ENCODE measurements at regions not wholly inside any gene's neighbourhood (a gene's known extent, or its start where the extent isn't known, plus 50 kb on each side); places are given as distances from the start of the nearest gene placed in this dataset.

- peak; percentile 9 for DNase-seq (ENCODE audit: low read depth, low spot score)
These were observed 154.0 kb downstream of the PRL start for GRCh38 chr6:22142856-22143255.

More at GRCh38 chr6:22142856-22143255, 154.0 kb downstream of the PRL start:
- POLR2A ChIA-PET: interaction anchor here (1.9 kb wide), 1 partner anchor 549 kb away, joined by 7 read pairs; the partner anchor contains the start of gene SOX4
- H3K4me2 ChIP-seq (ENCODE audit: insufficient read depth, low read length): no peak overlapping the region
- no peak overlapping the region for H2AFZ ChIP-seq (ENCODE audit: low read depth, low read length)
- no peak for FAIRE-seq
- no peak overlapping the region for H3K9ac ChIP-seq (replicated peaks; ENCODE audit: extremely low read depth, insufficient read depth, low read length)
- no peaks in the 10 kb centered on the region for H3K27me3 ChIP-seq (ENCODE audit: control insufficient read depth in 2 of 2, insufficient read depth in 2 of 2, low read length in 2 of 2)
- intact Hi-C loops (cut with micrococcal nuclease): loop anchor here (5.0 to 10.0 kb wide), 3 partner anchors 196 to 1266 kb away; no protein-coding TSS in a partner anchor
- TF ChIP-seq CTCF (IDR thresholded peaks at IDR 0.05; ENCODE audit: extremely low read depth in 1 of 2, insufficient read depth in 1 of 2, low read depth in 1 of 2, low read length in 2 of 2) (no peak), EZH2 (IDR thresholded peaks at IDR 0.05; ENCODE audit: borderline replicate concordance, low read depth, low read length, severe bottlenecking) (no peak), JUN (IDR thresholded peaks at IDR 0.05; ENCODE audit: borderline replicate concordance, insufficient read depth, insufficient read length, low read depth) (no peak), FOS (IDR thresholded peaks at IDR 0.05; ENCODE audit: borderline replicate concordance, insufficient read depth, low read length) (no peak), MYC (IDR thresholded peaks at IDR 0.05; ENCODE audit: low read depth, low read length) (no peak), POLR2A (IDR thresholded peaks at IDR 0.05; ENCODE audit: low read depth, low read length) (no peak), MAX (IDR thresholded peaks at IDR 0.05; ENCODE audit: insufficient read depth, insufficient read length) (no peak), GATA2 (IDR thresholded peaks at IDR 0.05; ENCODE audit: insufficient read depth, insufficient read length, low read depth, low read length) (no peak), POLR2AphosphoS5 (IDR thresholded peaks at IDR 0.05; ENCODE audit: insufficient read depth, low read depth, low read length) (no peak)
- H3K27ac ChIP-seq (ENCODE audit: insufficient read depth, low read depth, low read length): no peak overlapping the region
- peaks cover 44% of the 10 kb centered on the region for H3K4me1 ChIP-seq (ENCODE audit: control insufficient read depth, extremely low read depth, insufficient read depth, low read length)
- H4K20me1 ChIP-seq (replicated peaks; ENCODE audit: control insufficient read depth, extremely low read depth, insufficient read depth, low read length): no peaks in the 10 kb centered on the region
- no peaks in the 10 kb centered on the region for H3K9me3 ChIP-seq (replicated peaks; ENCODE audit: control insufficient read depth, insufficient read depth, low read length)
- dilution Hi-C loops (cut with MboI; ENCODE audit: extremely low pct_ligation_motif_present, low sequenced_read_pairs): no loop called here
- no peaks in the 10 kb centered on the region for H3K36me3 ChIP-seq (ENCODE audit: control insufficient read depth in 2 of 2, extremely low read depth in 1 of 2, insufficient read depth in 2 of 2, low read length in 2 of 2)
- CTCF ChIA-PET: interaction anchor here (1.2 kb wide), 1 partner anchor 478 kb away, joined by 4 read pairs; no protein-coding TSS in a partner anchor
- no peaks in the 10 kb centered on the region for H3K79me2 ChIP-seq (ENCODE audit: control insufficient read depth, insufficient read depth, low read length)
- BruUV-seq (replicated peaks): no TSS peak
- no peak overlapping the region for H3K4me3 ChIP-seq (replicated peaks in 1 of 3; ENCODE audit: insufficient read depth in 1 of 3, low read depth in 1 of 3, low read length in 3 of 3)
- H3K9me1 ChIP-seq (replicated peaks; ENCODE audit: control insufficient read depth, extremely low read depth, insufficient read depth, low read length): no peaks in the 10 kb centered on the region

All from endothelial cell of umbilical vein (primary cell).